CD4-positive, alpha-beta T cell treated with Interleukin-1 beta for 1 hour (primary cell): ENCODE measurements at regions not wholly inside any gene's neighbourhood (a gene's known extent, or its start where the extent isn't known, plus 50 kb on each side); places are given as distances from the start of the nearest gene placed in this dataset.

Experiments used
- DNase-seq, 2 donors: peaks; one replicate each; pipeline ENCODE4 v3.0.0-alpha.2; 2020 to 2022

DNA sequence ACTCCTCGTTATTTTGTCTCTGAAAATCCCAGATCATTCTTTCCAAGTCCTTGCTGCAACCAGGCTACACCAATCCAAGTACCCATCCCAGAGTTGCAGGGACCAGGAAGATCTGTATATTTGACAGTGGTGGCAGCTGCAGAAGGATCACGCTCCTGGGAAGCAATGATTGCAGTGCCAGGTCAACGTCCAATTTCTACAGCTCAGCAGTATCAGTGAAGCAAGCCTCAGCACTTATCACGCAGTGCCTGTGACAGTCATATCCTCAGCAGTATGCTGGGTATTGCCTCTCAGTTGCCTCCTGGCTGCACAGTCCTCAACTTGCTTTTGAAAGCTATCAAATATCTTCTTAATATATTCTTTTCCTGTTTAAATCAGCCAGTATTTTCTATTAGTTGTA lies 66.7 kb downstream of the BARHL2 start:
- DNase-seq: no peak

DNA sequence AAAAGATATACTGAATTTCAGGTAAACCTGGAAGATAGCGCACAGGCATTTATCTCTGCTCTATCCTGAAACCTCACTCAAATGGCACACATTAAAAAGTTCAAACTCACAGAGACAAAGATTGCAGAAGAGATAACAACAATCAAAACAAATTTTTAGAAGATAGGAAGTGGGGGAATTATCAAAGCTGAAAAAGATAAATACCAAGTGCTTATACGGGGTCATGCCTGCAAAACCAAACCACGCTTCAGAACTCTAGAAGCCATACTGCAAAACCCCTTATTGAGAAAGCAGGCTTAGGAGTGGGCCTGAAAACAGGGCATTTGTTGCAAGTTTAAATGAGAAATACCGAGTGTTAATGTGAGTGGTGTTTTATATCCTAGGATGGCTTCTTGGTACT lies 76.8 kb downstream of the BARHL2 start:
- no peak for DNase-seq

DNA sequence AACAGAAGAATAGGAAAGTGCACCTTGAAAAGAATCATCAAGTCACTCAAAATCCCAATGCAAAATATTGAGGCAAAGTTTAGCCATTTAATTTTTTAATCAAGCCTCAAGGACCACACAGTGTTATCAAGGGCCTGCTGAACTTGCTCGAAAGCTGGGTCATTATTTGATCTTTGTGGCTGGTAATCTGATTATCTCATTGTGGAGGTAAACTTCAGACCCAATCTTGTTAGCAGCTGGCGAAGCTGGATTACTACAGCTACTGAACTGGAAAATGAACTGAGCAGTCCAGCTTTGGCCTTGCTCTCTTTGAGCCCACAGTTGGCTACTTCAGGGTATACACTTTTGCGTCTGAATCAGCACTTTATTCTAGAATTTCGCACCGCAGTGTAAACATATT lies 94.4 kb downstream of the BARHL2 start:
- no peak for DNase-seq

DNA sequence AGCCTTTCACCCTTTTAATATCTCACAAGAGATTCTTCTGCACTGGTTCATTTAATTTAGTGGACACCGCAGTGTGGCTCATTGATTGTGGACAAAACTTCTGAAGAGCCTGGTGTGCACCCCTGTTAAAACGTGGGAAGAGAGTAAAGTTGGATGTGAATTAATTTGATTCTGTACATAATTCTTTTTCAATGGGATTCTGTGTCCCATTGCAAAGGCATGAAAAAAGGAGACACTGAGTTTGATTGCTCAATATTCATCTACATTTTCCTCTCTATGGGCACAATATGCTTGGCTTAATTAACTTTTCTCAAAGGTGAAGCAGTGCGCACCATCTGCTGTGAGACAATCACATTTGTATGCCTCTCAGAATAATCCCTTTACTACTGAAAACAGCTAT lies 95.1 kb downstream of the BARHL2 start:
- no peak for DNase-seq

DNA sequence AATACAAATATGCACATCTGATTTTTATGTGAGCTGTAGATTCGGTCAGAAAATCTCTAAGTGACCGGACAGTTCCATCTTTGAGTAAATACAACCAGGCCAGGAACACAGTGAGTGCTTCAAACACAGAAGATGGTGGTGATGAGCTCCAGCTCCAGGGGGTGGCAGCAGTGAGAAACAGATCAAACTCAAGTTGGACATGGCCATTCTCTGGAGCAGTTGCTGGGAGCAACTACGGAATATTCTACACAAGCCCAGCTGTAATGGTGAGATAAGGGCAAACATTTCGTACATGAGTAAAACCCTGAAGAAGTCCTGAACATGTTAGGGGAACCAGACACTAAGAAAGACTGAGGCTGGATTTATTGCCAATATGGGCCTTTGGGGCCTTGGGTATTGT lies 100.7 kb downstream of the BARHL2 start:
- DNase-seq: no peak

DNA sequence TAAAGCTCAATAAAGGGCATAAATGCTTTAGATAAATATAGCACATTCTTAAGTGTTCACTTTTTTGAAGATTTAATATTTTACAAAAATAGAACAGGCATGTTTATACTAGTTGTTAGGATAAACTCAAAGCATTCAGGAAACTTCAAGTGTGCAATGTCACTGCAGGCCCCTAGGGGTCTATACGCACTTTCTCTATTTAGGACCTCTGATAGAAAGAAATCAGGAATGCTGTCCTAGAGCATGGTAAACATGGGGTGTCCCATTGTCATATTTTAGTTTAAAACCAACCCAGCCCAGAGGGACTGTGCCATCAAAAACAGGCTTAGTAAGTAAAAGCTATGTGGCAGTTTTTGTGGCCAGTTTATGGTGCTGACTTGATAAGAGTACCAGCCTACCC lies 102.2 kb downstream of the BARHL2 start:
- no peak for DNase-seq

DNA sequence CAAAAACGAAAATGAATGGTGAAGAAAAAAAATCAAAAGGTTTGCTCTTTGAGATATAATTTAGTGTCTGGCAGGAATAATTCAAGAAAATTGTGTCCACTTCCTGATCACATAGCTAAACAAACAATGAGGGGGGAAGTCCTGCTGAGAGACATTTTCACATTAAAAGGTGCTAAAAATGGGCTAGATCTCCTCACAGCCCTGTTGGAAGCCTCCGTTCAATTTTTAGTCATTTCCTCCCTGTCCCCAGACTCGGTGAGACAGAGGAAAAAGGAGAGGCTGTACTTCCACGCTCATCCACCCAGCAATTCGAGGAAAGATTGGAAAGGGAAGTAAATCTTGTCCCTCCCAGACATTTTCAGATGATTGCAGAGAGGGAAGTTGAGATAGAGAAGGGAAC lies 103.7 kb downstream of the BARHL2 start:
- no peak for DNase-seq

DNA sequence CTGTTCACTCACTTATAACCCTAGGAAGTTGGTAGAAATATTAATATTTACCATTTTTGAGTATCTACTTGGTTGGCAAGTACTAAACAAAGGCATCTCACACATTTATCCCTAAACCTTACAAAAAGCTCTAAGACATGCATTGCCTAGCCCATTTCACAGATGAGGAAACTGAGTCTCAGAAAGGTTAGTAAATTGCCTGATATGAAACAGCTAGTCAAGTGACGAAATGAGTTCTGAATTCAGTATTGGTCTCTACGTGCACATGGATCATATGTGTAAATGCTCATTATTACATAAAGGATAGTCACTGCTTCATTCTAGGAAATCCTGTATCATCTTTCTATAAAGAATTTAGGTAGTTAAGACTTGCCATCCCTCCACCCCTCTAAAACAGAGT lies 105.1 kb downstream of the BARHL2 start:
- DNase-seq: no peak

DNA sequence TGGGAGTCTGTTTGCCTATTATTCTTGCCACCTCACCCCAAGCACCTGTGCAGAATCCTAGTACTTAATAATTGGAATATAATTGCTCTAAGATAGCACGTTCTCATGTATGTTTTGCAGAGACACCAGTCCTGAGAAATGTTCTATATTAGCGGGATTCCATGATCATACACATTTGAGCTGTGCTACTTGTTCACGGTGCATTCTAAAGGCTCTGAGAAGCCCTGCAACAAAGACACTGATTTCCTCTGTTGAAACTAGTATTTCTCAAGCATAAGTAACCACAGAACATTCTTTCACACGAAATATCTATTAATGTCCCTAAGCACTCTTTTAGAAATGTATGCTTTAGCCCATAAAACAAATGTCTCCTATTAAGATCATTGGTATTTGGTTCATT lies 109.4 kb downstream of the BARHL2 start:
- DNase-seq: no peak

DNA sequence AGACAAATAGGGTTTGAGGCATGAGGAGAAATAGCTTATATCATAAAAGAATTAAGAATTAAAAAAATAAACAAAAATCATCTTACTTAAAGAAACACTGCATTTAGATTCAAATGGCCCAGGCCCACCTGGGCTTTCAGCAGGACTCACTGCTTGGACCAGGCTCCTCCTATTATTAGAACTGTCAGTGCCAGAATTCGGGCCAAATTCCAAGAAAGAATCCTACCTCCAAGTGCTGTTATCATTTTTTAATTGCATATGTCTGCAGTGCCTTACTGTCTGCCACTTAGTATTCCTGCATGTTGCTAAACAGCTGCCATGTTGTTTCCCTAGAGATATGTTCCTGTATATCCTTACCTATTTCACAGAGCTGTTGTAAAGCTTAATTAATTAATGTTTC lies 112.0 kb downstream of the BARHL2 start:
- no peak for DNase-seq

DNA sequence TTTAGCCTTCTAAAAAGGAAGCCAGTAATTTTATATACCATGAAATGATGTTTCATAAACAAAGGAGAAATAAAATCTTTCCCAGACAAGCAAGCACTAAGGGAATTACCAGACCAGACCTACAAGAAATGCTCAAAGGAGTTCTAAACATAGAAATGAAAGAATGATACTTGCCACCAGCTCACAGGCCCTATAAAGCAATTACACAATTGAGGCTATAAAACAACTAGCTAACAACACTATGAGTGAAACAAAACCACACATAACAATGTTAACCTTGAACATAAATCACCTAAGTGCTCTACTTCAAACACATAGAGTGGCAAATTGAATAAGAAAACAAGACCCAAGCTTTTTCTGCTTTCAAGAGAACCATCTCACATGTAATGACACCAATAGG lies 123.8 kb downstream of the BARHL2 start:
- DNase-seq: no peak

DNA sequence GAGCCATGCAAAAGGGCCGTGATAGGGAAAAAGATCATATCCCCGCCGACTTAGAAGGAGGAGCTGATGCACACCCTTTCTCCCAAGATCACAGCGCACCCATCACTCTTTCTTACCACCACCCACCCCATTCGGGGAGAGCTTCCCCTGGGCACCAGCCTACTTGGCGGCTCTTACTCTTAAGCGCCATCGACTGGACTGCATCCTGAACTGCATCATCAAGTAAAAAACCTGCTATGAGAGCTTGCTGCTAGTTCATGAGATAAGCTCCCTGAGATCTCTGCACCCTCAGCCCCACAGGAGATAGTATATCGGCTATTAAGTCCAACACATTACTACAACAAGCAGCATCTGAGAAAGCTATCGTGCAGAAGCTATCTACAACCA lies 125.1 kb downstream of the BARHL2 start:
- no peak for DNase-seq

DNA sequence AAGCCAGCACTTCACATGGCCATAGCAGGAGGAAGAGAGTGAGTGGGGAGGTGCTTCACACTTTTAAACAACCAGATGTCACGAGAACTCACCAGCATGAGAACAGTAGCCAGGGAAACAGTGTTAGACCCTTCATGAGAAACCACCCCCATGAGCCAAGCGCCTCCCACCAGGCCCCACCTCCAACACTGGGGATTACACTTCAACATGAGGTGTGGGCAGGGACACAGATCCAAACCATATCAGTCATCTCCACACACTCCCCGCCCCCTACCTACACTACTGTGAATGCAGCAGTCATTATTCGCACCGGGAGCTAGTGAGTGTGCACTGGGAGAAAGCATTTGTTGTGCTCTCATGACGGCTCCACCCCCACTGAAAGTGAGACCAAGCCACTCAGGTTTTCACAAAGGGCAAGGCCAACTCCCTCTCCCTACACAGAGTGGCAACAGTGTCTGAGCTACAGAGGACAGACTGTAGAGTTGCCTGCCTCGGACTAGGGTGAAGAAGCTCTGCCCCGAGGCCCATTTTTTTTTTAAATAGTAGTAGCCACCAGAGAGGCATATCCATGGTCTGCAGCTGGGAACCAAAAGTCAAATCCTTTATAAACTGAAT lies 125.6 kb downstream of the BARHL2 start:
- no peak for DNase-seq

DNA sequence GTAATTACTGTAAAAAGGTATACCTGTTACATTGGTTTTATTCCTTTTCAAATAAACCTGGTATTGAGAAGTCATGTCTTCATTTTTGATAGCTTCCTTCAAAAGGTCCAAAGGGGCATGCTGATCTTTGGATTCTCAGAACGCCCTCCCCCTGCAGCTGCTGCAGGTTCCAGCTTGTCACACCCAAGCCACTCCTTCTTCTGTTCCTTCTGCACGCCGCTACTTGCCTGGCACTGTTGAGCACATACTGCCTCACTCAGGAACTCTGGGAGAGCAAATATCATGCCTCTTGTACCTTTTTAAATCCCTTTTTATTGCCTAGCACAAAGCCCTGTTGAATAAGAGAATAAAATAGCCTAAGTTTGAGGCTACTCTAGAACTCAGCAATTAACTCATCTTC lies 136.9 kb downstream of the BARHL2 start:
- no peak for DNase-seq

DNA sequence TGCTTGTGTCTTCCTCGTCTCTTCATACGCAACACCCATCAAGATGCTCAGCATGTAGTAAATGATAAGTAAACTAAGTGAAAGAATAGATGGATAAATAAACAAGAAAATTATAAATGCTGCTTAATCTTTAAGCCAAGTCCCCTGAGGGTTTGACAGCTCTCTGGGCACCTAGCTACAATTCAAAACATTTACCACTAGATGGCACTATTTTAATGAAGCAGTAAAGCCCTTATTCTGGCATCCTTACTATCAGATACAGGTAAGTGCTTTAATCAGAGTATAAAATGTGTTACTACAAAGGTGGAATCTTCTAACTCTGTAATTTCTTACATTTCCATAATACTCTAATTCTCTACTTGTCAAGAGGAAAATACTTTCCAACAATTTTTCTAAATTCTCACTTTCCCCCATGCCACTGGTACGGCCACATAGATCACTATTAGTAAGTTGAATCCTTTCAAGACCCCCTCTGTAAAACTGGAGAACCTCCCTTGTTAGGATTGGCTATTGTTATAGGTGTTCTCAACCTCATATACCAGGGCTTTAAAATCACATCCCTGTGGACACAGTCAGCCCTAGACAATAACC lies 137.8 kb downstream of the BARHL2 start:
- peak in 1 of 2 donors; percentile 35 for DNase-seq

DNA sequence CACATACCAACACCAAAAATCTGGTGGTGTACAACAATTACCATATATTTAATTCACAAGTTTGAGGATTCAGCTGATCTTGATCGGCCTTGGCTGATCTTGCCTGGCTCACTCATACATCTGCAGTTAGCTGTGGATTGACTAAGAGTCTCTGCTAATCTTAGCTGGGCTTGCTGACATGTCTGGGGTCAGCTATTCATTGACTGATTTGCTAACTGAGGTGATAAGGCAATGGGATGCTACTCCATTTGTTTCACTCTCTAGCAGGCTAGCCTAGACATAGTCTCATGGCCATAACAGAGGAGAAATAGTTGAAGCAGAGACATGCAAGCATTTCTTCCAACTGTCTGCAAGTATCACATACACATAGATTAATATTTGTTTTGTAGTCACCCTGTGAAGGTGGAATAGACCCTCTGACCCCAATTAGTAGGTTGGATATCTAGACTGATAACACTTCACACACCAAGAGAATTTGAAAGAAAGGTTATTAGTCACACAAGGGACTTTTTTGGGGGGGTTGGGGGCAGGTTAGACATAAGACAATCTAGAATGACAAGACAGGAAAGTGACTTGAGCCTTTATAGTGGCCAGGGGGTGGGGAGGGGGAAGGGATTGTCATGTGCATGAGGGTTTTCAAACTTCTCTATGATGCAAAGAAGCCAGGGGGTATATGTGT lies 142.3 kb downstream of the BARHL2 start:
- DNase-seq: no peak

DNA sequence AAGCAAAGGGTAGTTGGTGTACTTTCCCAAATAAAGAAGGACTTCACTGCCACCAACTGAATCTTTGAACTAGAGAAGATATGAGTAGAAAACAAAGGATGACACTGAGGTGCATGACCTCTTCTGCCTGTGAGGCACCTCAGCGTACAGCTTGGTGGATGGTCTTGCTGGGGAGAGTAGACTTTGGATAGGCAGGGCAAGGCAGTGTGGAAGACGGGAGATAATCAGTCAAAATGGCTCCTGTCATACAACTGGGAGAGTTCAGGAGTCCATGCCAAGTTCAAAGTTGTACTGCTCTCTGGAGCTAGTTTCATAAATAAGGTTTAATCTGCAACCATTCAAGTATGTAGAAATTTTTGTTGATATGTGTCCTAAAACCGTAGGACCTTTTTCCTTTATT lies 143.4 kb downstream of the BARHL2 start:
- no peak for DNase-seq

DNA sequence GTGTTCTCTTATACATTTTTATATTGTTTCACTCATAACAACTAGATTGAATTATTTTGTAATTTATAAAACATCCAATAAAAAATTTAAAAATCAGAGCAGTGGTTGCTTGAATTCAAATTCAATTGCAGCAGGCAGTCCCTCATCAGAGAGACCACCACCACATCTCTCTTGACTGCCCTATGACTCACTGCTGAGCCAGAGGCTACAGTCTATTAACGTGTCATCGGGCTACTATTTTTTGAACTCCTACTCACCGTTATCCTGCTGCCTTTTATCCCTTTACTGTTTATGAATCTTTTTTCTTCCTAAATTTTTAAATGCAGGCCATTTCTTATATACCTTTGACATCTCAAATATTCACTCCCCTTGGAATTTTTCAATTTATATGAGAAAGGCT lies 144.7 kb downstream of the BARHL2 start:
- no peak for DNase-seq

DNA sequence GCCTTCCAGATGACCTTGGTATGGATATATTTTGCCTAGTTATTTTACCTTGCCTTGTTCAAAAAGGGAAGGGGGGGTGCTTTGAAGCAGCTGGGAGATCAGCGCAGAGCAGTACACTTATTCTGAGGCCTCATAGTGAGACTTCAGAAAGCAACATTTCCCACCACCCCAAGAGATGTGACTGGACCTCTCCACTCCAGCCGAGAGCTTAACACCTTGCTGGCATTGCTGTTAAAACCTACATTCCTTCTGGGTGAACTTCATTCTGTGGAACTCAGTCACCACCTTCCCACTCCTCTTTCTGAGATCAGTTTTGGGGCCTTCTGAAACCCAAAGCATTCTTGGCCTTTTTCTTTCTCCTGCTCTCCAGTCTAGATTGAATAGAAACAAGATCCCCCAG lies 148.7 kb downstream of the BARHL2 start:
- DNase-seq: no peak

DNA sequence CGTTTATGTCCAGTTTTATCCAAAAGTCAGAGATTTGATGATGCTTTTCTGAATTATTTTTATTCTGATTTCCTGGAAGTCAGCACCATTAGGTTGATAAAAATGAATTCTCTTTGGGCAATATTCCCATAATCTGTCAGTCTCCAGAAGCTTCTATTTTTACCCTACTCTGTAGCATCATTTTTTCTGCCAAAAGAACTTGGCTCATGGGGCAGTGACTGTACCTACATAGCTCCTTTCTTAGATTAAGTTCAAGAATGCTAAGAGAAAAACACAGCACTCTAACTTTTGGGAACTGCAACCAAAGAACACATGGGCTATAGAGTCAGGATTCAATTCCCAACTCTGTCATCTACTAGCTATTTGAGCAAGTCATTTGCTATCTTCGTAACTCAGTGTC lies 152.9 kb downstream of the BARHL2 start:
- no peak for DNase-seq

DNA sequence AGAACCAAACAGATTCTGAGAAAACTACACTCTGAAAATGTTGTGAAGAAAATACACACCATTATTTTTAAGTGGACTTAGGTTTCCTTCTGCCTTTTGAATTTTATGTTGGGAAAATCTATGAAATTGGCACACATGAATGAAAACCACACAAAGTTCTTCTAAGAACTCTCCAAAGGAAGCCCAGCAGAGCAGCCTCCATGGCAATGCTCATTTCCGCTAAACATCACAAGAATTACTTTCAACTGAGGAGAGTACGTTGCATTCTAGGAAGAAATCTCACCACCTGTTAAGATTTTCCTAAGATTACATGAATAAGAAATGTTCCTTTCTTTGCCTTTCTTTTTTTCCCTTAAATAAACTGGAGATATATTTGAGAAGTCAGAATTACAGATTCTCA lies 154.2 kb downstream of the BARHL2 start:
- DNase-seq: no peak

DNA sequence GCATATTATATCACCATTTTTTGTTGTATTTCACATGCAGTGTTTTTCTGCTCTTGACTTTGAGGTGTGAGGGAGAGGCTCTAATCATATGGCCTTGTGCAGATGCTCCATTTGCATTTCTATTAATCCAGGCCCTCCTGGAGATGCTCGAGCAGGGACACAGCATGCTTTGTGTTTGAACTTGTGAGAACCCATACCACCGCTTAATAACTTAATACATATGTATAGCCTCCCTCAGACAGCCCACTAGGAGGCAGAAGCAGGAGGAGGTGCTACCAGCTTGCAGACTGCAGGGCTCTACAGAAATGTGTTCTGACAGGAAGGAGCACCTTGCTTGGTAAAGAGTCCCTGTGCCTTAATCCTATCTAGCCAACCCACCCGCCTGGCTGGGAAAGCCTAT lies 155.2 kb downstream of the BARHL2 start:
- no peak for DNase-seq

DNA sequence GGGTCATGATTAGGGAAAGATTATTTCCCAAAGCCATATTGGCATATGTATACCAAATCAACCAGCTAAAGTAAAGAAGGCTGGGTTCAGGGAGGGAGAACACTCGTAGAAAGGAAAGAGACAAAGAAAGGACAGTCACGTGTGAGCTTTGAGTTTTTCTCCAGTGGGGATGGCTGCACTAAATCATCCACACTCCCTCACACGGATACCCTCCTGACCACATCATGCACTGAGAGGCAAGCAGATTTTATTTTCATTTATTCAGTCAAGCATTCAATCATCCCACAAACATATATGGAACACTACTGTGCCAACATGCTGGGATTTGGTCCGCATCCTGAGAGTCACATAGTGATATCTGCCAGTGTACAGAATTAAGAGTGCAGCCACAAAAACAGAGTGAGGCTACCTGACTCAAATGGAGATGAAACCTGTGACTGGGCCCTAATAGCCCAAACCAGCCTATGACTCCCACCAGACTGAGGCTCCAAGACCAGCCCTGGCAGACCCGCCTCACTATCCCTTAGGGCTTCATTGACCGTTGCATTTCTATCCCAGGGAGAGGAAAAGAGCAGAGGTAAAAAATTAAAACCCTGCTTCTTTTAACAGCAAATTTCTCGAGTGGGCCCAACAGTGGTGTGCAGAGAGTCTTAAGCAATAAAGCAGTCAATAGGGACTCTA lies 155.9 kb downstream of the BARHL2 start:
- no peak for DNase-seq

DNA sequence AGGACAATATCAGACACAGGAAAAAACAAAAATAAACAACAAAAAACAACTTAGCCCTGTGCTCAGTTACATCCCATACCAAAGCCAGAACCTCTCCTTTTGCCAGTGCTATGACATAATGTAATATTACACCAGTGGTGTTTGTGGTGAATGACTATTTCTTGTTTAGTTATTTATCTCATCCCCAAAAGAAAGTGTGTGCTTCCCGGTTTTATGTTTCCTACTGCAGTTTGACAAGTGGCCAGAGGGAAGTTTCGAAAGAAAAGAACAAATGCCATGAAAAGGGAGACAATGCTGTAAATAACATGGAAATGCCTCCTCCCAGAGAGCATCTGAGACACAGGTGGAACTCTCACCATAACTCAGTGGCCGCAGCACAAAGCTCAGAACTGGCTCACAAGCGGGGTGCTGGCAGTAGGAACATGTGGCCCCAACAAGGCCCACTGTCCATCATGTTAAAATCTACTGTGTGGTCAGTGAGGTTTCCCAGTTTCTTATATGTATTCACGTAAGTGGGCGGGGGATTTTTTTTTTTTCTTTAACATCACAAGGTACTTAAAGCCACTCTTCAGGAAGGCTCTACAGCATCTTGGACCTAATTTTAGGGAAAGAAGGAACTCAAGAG lies 158.2 kb downstream of the BARHL2 start:
- no peak for DNase-seq
